DMS53 treated with DMSO at 0.1 percent for 48 hours (cell line): ENCODE measurements at regions not wholly inside any gene's neighbourhood (a gene's known extent, or its start where the extent isn't known, plus 50 kb on each side); places are given as distances from the start of the nearest gene placed in this dataset.

Source experiments
- DNase-seq: peaks from one replicate; lab custom pipeline; 2025; ENCODE audit not compliant: unreplicated experiment; lab: John Stamatoyannopoulos, UW

DNA sequence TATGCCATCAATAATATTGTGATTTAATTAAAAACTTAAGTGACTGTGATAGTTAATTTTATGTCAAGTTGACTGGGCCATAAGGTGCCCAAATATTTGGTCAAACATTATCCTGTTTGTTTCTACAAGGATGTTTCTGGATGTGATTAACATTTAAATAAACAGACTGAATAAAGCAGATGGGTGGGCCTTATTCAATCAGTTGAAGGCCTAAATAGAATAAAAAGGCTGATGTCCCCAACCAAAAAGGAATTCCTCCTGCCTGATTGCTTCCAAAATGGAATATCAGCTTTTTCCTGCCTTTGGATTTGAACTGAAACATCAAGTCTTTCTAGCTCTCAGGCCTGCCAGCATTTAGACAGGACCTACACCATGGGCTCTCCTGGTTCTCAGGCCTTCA, 961.7 kb downstream of the NTRK3 start:
- DNase-seq = no peak

- DNase-seq = no peak
Observed at GRCh38 chr15:87293031-87293430, 963.5 kb downstream of the NTRK3 start.

GRCh38 chr15:87287156-87287555, 969.4 kb downstream of the NTRK3 start:
- no peak for DNase-seq

DNA sequence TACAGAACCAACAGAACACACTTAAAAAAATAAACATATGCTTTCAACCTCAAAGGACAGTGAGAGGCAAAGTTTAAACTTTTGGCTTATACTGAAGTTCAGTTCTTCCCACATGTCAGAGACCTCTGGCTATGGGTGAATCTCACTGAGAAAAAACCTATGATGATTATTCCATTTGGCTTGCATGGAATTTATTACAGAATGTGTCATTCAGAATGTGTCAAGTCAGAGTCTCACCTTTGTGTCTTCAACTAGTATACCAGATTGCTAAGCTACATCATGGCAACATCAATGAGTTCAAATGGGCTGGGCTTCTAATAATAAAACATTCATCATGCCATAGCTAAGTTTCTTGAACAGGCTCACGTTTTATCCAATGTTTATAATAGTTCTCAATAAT, 987.0 kb downstream of the NTRK3 start:
- DNase-seq = no peak

DNA sequence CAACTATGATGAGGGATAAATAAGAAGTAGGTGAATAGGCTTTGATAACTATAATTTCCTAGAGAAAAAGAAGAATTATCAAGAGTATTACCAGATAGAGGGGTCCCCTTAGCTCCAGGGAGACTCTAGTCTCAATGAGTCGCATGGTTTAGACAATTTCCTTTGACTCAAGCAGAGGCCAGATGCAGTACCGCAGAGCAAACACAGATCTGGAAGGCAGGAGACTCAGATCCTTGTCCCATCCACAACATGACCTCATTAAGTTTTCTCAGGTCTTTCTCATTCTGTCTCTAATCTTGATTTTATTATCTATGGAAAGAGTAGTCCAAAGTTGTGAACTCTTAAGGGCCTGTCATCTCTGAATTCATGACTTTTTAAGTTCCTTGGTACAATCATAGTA, 987.9 kb downstream of the NTRK3 start:
- DNase-seq = no peak

GRCh38 chr15:87267798-87268197, 988.7 kb downstream of the NTRK3 start:
- no peak for DNase-seq

- no peak for DNase-seq
Observed at GRCh38 chr15:87263871-87264270, 992.7 kb downstream of the NTRK3 start.

GRCh38 chr15:87263296-87263695, 993.2 kb downstream of the NTRK3 start:
- no peak for DNase-seq

DNA sequence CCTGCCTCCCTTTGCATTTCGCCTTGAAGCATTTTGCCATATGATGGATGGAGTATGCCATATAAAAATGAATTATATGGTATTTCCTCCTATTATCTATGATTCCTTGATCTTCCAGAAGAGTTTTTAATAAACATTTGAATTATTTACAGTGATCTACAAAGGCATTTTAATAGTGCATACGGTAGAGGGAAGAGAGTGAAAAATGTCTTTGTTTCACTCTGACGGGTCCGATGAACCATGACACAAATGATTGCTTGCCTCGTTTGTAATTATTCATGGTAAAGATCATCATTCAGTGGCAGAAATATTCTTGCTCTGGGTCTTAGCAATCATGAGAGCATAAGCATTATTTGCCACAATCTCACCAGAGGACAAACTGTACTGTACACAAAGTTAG, 1010.9 kb downstream of the NTRK3 start:
- DNase-seq = no peak

- DNase-seq = no peak
Observed at GRCh38 chr15:87243474-87243873, 1013.1 kb downstream of the NTRK3 start.

DNA sequence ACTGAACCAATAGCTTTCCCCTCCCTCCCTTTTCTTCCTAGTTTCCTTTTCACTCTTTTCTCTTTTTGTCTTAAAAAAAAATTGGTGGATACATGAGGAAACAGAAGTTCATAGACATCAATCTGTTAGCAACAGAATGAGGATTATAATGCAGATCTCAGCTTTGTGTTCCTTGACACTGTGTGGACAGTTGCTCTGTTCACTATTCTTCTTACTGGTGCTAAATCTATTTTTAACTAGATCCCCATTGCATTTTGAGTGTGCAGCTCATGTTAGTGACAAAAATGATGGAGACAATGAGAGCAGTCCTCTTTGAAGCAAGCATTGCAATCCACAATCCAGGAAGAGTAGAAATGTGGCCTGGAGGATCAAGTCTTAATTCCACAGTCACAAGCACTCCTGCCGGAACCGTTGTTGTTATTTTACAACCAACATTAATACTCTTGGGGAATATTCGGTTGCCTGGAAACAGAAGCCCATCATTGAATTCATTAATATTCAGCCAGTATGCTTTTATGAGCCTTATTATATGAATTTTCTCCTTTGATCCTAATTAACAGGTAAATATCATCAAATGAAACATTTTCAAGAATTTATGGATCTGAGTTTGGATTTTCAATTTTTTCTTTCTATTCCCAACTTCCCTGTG, 1016.8 kb downstream of the NTRK3 start:
- DNase-seq = no peak

DNA sequence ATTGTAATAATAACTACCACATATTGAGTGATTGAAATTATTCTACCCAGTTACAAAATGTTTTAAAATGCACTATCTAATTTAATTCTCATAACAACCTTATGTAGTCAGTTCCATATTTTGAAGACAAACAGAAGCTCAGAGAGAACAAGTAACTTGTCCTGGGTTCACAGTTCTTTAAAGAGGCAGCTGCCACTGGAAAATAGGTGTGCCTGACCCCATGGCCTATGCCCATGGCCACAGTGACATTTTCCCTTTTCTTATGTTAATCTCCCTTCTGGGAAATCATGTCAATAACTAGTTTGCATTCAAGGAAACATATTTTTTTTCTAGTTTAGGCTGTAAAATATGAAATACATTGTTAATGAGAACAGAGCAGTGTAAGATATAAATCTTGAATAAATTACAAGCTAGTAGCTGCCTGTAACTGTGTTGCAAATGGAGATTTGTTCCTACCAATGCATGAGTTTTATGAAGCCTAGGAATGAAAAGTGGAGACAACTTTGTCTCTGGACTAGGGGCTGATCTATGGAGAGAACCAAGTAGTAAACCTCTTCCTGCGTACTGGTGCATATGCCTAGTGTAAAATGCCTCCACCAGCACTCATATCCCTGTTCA, 1018.0 kb downstream of the NTRK3 start:
- no peak for DNase-seq

GRCh38 chr15:87228460-87228859, 1028.1 kb downstream of the NTRK3 start:
- no peak for DNase-seq

- DNase-seq = no peak
Observed at GRCh38 chr15:87227846-87228245, 1028.7 kb downstream of the NTRK3 start.

GRCh38 chr15:87225436-87225835, 1031.1 kb downstream of the NTRK3 start:
- DNase-seq = no peak

- DNase-seq = no peak
Observed at GRCh38 chr15:87224404-87224803, 1032.1 kb downstream of the NTRK3 start.

- no peak for DNase-seq
Observed at GRCh38 chr15:87219650-87220615, 1036.6 kb downstream of the NTRK3 start.

DNA sequence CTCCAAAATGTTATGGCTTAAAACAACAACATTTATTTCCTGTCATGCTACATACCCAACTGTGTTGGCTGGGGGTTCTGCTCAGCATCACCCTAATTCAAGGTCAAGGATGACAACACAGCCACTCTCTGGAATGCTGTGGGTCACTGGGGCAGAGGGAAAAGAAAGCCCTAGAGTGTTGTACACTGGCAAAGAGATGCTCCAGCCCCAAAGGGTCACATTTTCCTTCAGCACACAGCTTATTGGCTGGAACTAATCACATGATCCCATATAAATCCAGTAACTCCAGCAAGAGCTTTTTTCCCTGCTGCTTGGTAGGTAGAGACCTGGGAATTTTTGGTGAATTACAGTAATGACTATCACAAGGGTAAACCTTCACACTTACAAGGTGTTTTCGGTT, 1041.4 kb downstream of the NTRK3 start:
- DNase-seq = no peak

- no peak for DNase-seq
Observed at GRCh38 chr15:87213626-87214025, 1042.9 kb downstream of the NTRK3 start.

- DNase-seq = no peak
Observed at GRCh38 chr15:87212041-87212440, 1044.5 kb downstream of the NTRK3 start.

DNA sequence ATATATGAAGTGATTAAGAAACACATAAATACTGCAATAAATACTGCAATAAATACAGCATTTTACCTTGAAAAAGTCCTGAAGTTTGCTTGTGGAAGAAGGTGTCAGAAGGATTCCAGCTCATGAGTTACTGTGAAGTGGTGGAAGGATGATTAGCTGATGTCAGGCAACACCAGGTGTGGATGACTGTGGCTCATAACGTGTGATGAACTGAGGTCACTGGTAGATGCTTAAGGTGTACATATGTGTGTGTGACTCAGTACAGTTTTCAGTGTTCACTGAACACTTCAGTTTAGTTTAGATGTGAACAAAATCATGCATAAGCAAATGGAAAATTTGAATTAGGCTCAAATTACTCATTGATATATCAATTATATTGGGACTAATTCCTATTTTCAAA, 1045.0 kb downstream of the NTRK3 start:
- DNase-seq = no peak
